Upper lobe of left lung (tissue), 4 donors: ENCODE measurements at regions not wholly inside any gene's neighbourhood (a gene's known extent, or its start where the extent isn't known, plus 50 kb on each side); places are given as distances from the start of the nearest gene placed in this dataset.

Source experiments
- EP300 ChIP-seq, 4 donors: sonication (generic); formaldehyde crosslinking; IDR thresholded peaks; one replicate each; pipeline ENCODE4 v1.5.1; 2017; ENCODE audit warnings: antibody characterized with exemption in 4 of 4, control low read depth in 2 of 4
- POLR2A ChIP-seq, 4 donors: fragments of 450-650 bp; IDR thresholded peaks; one replicate each; pipeline ENCODE4 v1.5.1; 2016 to 2017; ENCODE audit warnings: antibody characterized with exemption in 4 of 4, mild to moderate bottlenecking in 2 of 4
- TF ChIP-seq, protein P1 (sequence below), 6 experiments: fragments of 450-650 bp in 4 of 6; fragments of 200-600 bp in 2 of 6; sonication (generic) in 2 of 6; IDR thresholded peaks; one replicate each; pipeline ENCODE4 v1.5.1; 2016 to 2019; ENCODE audit warnings: antibody characterized with exemption in 6 of 6

- TF ChIP-seq, protein P1, sequence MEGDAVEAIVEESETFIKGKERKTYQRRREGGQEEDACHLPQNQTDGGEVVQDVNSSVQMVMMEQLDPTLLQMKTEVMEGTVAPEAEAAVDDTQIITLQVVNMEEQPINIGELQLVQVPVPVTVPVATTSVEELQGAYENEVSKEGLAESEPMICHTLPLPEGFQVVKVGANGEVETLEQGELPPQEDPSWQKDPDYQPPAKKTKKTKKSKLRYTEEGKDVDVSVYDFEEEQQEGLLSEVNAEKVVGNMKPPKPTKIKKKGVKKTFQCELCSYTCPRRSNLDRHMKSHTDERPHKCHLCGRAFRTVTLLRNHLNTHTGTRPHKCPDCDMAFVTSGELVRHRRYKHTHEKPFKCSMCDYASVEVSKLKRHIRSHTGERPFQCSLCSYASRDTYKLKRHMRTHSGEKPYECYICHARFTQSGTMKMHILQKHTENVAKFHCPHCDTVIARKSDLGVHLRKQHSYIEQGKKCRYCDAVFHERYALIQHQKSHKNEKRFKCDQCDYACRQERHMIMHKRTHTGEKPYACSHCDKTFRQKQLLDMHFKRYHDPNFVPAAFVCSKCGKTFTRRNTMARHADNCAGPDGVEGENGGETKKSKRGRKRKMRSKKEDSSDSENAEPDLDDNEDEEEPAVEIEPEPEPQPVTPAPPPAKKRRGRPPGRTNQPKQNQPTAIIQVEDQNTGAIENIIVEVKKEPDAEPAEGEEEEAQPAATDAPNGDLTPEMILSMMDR (IDR thresholded peaks at IDR 0.05) = no peak
- TF ChIP-seq POLR2A (IDR thresholded peaks at IDR 0.05) (no peak), EP300 (IDR thresholded peaks at IDR 0.05) (no peak)
These were observed 376.2 kb upstream of the TOM1L1 start for GRCh38 chr17:54524501-54524900.
